ENCODE measurements at regions not wholly inside any gene's neighbourhood (a gene's known extent, or its start where the extent isn't known, plus 50 kb on each side); places are given as distances from the start of the nearest gene placed in this dataset.

- ChIA-PET POLR2A (ENCODE audit: unreplicated experiment) (interaction anchor here (0.7 kb wide), 1 partner anchor 192 kb away, joined by 3 read pairs; no protein-coding TSS in a partner anchor), CTCF (no interaction called here)
- DNase-seq = no peak
- no peak overlapping the region for H2AFZ ChIP-seq
- H4K20me1 ChIP-seq (ENCODE audit: insufficient read depth) = no peaks in the 10 kb centered on the region
- H3K9me2 ChIP-seq (ENCODE audit: insufficient read depth) = no peaks in the 10 kb centered on the region
- TF ChIP-seq EZH2 (IDR thresholded peaks at IDR 0.05; ENCODE audit: low read depth) (no peak), CTCF (conservative IDR thresholded peaks at IDR 0.05) (no peak)
- H3K4me3 ChIP-seq = no peak overlapping the region
- no peak overlapping the region for H3K27ac ChIP-seq
- intact Hi-C loops (cut with micrococcal nuclease; ENCODE audit: unreplicated experiment) = no loop called here
- no peaks in the 10 kb centered on the region; the same call in none of the 2 replicates for H3K27me3 ChIP-seq (ENCODE audit: insufficient read depth, low read depth)
- H3K4me2 ChIP-seq = no peak overlapping the region
- no peaks in the 10 kb centered on the region for H3K9me3 ChIP-seq (ENCODE audit: insufficient read depth, low read depth)
- H3K36me3 ChIP-seq (ENCODE audit: low read depth) = no peaks in the 10 kb centered on the region
- BruUV-seq (replicated peaks) = no TSS peak
- no peaks in the 10 kb centered on the region for H3K79me2 ChIP-seq (ENCODE audit: low read depth)
- no peaks in the 10 kb centered on the region for H3F3A ChIP-seq (ENCODE audit: insufficient read depth, low read depth)
- H3K4me1 ChIP-seq (replicated peaks; ENCODE audit: insufficient read depth) = no peaks in the 10 kb centered on the region
Observed at GRCh38 chr2:176753752-176754474, 458.7 kb upstream of the HNRNPA3 start.

DNA sequence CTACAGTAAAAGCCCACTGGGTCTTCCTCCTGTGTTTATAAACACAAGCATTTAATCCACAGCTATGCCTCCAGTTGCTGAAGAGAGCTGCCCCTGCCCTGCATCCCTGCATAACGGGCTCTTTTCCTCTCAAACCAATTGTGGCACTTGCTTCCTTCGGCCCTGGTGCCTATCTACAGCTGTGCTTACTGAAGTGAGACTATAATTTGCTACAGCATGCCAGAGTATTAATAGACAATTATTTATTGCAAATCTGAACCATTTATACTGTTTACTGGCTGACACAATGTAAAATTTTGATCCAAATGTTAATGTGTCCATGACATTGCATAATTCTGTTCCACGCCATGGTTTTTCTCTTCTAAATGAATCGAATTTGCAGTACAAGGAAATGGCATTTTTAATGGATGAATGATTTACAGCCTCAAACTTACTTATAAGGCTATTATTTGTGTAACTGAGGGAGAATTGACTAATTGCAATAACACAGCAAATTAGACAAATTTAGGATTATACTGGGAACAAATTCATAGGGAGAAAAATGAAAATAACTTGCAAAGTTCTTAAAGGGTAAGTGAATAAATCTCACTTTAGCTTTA, 457.0 kb upstream of the HNRNPA3 start:
- Histone ChIP-seq H3K27me3 (ENCODE audit: insufficient read depth, low read depth) (peaks cover 6% of the 10 kb centered on the region), H3K9me2 (ENCODE audit: insufficient read depth) (no peaks in the 10 kb centered on the region), H3K4me1 (replicated peaks; ENCODE audit: insufficient read depth) (no peaks in the 10 kb centered on the region), H3K36me3 (ENCODE audit: low read depth) (no peaks in the 10 kb centered on the region), H3F3A (ENCODE audit: insufficient read depth, low read depth) (no peaks in the 10 kb centered on the region), H3K27ac (no peak overlapping the region), H3K9me3 (ENCODE audit: insufficient read depth, low read depth) (no peaks in the 10 kb centered on the region), H4K20me1 (ENCODE audit: insufficient read depth) (no peaks in the 10 kb centered on the region), H3K4me3 (no peak overlapping the region), H2AFZ (no peak overlapping the region), H3K4me2 (no peak overlapping the region), H3K79me2 (ENCODE audit: low read depth) (no peaks in the 10 kb centered on the region)
- no peak for TF ChIP-seq CTCF (conservative IDR thresholded peaks at IDR 0.05)
- no peak for TF ChIP-seq EZH2 (IDR thresholded peaks at IDR 0.05; ENCODE audit: low read depth)
- DNase-seq = no peak
- BruUV-seq (replicated peaks) = no TSS peak
- intact Hi-C loops (cut with micrococcal nuclease; ENCODE audit: unreplicated experiment) = no loop called here
- CTCF ChIA-PET = no interaction called here
- POLR2A ChIA-PET (ENCODE audit: unreplicated experiment) = no interaction called here

GRCh38 chr2:176758426-176758825, 454.2 kb upstream of the HNRNPA3 start:
- H3F3A ChIP-seq (ENCODE audit: insufficient read depth, low read depth) = no peaks in the 10 kb centered on the region
- no peak overlapping the region for H3K4me2 ChIP-seq
- no peak overlapping the region for H3K4me3 ChIP-seq
- H3K27me3 ChIP-seq (ENCODE audit: insufficient read depth, low read depth) = peaks cover 28% of the 10 kb centered on the region
- CTCF ChIA-PET = interaction anchor here (0.6 kb wide), 1 partner anchor 673 kb away, joined by 4 read pairs; no protein-coding TSS in a partner anchor
- POLR2A ChIA-PET (ENCODE audit: unreplicated experiment) = no interaction called here
- no peak for DNase-seq
- H4K20me1 ChIP-seq (ENCODE audit: insufficient read depth) = no peaks in the 10 kb centered on the region
- TF ChIP-seq EZH2 (IDR thresholded peaks at IDR 0.05; ENCODE audit: low read depth) (no peak), CTCF (conservative IDR thresholded peaks at IDR 0.05) (no peak)
- H3K27ac ChIP-seq = no peak overlapping the region
- H3K36me3 ChIP-seq (ENCODE audit: low read depth) = no peaks in the 10 kb centered on the region
- no peak overlapping the region for H2AFZ ChIP-seq
- H3K9me2 ChIP-seq (ENCODE audit: insufficient read depth) = no peaks in the 10 kb centered on the region
- intact Hi-C loops (cut with micrococcal nuclease; ENCODE audit: unreplicated experiment) = no loop called here
- BruUV-seq (replicated peaks) = no TSS peak
- no peaks in the 10 kb centered on the region for H3K9me3 ChIP-seq (ENCODE audit: insufficient read depth, low read depth)
- no peaks in the 10 kb centered on the region for H3K79me2 ChIP-seq (ENCODE audit: low read depth)
- no peaks in the 10 kb centered on the region for H3K4me1 ChIP-seq (replicated peaks; ENCODE audit: insufficient read depth)

Measured in PC-9 (cell line).